ENCODE measurements at regions not wholly inside any gene's neighbourhood (a gene's known extent, or its start where the extent isn't known, plus 50 kb on each side); places are given as distances from the start of the nearest gene placed in this dataset.

DNA sequence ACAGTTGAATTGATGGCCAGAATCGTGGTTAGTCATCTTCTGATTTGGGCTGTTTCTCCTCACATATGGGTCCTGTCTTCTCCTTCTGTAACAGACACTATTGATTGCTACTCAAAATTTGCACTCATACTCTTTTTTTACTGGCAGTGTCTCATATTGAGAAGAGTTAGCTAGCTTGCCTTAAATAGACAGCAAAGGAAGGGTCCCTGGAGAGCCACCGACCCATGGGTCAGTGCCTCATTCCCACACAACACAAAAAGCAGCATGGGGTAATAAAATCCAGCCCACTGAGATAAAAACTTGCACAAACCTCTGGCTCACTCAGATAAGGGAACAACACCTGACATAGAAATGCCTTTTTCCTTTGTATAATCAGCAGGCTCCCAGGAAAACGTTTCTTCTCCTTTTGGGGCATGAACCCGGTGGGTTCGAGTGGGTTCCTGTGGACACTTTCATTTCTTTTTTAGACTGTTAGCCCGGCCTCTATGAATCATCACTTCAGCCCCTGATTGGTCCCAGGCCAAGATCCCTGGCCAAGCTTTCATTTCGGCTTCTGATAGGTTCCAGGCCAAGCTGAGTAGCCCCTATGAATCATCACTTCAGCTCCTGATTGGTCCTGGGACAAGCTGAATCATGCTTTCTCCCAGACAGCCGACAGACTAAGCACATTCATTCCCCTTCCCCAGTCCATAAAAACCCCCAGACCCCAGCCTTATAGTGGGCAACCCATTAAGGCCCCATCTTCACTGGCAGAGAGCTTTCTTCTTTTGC is 408.1 kb downstream of the DCAF12L2 start:
- TF ChIP-seq, protein P1, sequence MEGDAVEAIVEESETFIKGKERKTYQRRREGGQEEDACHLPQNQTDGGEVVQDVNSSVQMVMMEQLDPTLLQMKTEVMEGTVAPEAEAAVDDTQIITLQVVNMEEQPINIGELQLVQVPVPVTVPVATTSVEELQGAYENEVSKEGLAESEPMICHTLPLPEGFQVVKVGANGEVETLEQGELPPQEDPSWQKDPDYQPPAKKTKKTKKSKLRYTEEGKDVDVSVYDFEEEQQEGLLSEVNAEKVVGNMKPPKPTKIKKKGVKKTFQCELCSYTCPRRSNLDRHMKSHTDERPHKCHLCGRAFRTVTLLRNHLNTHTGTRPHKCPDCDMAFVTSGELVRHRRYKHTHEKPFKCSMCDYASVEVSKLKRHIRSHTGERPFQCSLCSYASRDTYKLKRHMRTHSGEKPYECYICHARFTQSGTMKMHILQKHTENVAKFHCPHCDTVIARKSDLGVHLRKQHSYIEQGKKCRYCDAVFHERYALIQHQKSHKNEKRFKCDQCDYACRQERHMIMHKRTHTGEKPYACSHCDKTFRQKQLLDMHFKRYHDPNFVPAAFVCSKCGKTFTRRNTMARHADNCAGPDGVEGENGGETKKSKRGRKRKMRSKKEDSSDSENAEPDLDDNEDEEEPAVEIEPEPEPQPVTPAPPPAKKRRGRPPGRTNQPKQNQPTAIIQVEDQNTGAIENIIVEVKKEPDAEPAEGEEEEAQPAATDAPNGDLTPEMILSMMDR (IDR thresholded peaks at IDR 0.05; ENCODE audit: low read depth, low read length), result no peak
- no peaks in the 10 kb centered on the region for H3K4me1 ChIP-seq
- H3K36me3 ChIP-seq, result no peaks in the 10 kb centered on the region
- no peaks in the 10 kb centered on the region for H3K9me3 ChIP-seq
- H3K4me3 ChIP-seq (ENCODE audit: low read depth, low read length), result no peak overlapping the region
- no peaks in the 10 kb centered on the region for H3K27me3 ChIP-seq
- DNase-seq, result peak; percentile 3

DNA sequence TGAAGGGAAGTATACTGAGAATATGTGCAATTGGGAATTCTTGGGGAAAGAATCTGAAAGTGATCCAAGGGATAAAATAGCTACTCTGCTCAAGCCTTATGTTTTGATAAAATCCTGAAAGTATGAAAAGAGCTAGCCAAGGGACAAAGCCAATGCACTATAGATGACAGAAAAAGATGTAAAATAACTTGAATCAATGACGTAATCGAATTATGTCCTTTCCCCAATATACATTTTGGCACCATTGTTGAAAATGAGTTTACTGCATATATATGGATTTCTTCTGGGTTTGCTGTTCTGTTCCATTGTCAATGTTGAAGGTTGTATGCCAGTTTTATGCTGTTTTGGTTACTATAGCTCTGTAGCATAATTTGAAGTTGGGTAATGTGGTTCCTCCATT is 407.3 kb downstream of the DCAF12L2 start:
- Histone ChIP-seq H3K9me3 (no peaks in the 10 kb centered on the region), H3K36me3 (no peaks in the 10 kb centered on the region), H3K4me1 (no peaks in the 10 kb centered on the region), H3K4me3 (ENCODE audit: low read depth, low read length) (no peak overlapping the region), H3K27me3 (no peaks in the 10 kb centered on the region)
- no peak for DNase-seq
- TF ChIP-seq, protein P1 (IDR thresholded peaks at IDR 0.05; ENCODE audit: low read depth, low read length), result no peak

DNA sequence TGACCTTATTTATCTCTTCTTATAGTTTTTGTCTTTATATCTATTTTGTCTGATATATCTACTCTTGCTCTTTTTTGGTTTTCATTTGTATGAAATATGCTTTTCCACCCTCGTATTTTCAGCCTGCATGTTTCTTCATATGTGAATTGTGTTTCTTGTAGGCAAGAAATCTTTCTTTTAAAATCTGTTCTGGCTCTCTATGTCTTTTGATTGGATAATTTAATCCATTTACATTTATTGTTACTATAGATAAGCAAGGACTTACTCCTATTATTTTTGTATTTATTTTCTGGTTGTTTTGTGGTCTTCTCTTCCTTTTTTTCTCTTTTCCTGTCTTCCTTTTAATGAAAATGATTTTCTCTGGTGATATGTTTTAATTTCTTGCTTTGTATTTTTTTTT is 403.1 kb downstream of the DCAF12L2 start:
- no peaks in the 10 kb centered on the region for H3K4me1 ChIP-seq
- no peaks in the 10 kb centered on the region for H3K9me3 ChIP-seq
- DNase-seq, result no peak
- no peaks in the 10 kb centered on the region for H3K36me3 ChIP-seq
- no peak overlapping the region for H3K4me3 ChIP-seq (ENCODE audit: low read depth, low read length)
- no peaks in the 10 kb centered on the region for H3K27me3 ChIP-seq
- TF ChIP-seq, protein P1 (IDR thresholded peaks at IDR 0.05; ENCODE audit: low read depth, low read length), result no peak

DNA sequence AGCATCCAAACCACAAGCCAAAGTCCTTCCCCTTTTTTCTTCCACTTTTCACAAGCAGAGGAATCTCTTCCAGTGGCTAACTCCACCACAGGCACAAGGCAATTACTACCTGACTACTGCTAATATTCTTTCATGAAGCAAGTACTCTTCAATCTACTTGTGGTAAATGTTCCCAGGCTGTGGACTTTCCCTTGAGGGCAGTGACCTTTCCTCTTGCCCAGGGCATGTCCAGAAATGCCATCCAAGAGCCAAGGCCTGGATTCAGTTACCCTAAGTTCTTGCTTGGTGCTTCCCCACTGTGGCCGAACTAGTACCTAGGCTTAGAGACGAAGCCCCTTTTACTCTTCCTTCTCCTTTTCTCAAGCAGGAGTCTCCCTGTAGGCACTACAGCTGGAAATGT is 400.7 kb downstream of the DCAF12L2 start:
- Histone ChIP-seq H3K4me1 (no peaks in the 10 kb centered on the region), H3K9me3 (no peaks in the 10 kb centered on the region), H3K27me3 (no peaks in the 10 kb centered on the region), H3K4me3 (ENCODE audit: low read depth, low read length) (no peak overlapping the region), H3K36me3 (no peaks in the 10 kb centered on the region)
- TF ChIP-seq, protein P1 (IDR thresholded peaks at IDR 0.05; ENCODE audit: low read depth, low read length), result no peak
- no peak for DNase-seq

DNA sequence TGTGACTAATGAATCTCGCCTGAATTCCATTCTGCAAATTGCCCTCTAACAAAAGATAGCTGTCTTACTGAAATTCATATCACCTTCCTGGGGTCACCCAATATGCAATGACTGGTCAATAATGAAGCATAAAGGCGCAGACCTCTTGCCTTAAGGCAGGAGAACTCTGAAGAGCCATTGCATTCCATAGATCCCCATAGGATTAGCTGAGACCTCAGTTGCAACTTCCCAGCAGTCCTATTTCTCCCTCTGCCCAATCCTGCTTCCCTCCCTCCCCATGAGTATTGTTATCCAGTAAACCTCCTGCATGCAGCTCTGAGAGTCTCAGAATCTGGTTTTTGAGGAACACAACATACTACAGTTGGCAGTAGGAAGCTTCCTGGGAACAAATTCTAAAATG is 396.5 kb downstream of the DCAF12L2 start:
- Histone ChIP-seq H3K9me3 (no peaks in the 10 kb centered on the region), H3K4me1 (no peaks in the 10 kb centered on the region), H3K36me3 (no peaks in the 10 kb centered on the region), H3K27me3 (no peaks in the 10 kb centered on the region), H3K4me3 (ENCODE audit: low read depth, low read length) (no peak overlapping the region)
- TF ChIP-seq, protein P1 (IDR thresholded peaks at IDR 0.05; ENCODE audit: low read depth, low read length), result no peak
- no peak for DNase-seq

DNA sequence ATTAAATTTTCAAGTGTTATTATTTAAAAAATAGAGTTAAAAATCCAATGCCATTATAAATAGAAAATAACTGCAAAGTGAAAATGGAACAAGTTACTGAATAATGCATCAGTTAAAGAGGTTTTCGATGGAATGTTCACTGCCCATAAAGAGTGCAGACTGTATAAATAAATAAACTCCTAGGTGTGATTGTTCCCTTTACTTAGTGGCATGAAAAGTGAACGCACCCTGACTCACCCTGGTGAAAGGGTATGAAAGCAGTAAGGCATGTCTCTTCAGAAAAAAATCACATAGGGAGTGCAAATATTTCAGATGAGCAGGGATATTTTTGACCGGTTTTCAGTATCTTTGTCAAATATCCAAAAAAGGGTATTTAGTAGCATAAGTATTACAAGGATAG is 387.8 kb downstream of the DCAF12L2 start:
- Histone ChIP-seq H3K4me1 (no peaks in the 10 kb centered on the region), H3K9me3 (no peaks in the 10 kb centered on the region), H3K4me3 (ENCODE audit: low read depth, low read length) (no peak overlapping the region), H3K36me3 (no peaks in the 10 kb centered on the region), H3K27me3 (no peaks in the 10 kb centered on the region)
- TF ChIP-seq, protein P1 (IDR thresholded peaks at IDR 0.05; ENCODE audit: low read depth, low read length), result no peak
- DNase-seq, result no peak

Measured in BE2C (cell line).